Neural cell (in vitro differentiated cells): ENCODE measurements at regions not wholly inside any gene's neighbourhood (a gene's known extent, or its start where the extent isn't known, plus 50 kb on each side); places are given as distances from the start of the nearest gene placed in this dataset.

Experiments
- EP300 ChIP-seq: fragments of 450-650 bp; conservative IDR thresholded peaks from 2 replicates; pipeline ENCODE4 v1.6.1; 2014; ENCODE audit warnings: antibody characterized with exemption, mild to moderate bottlenecking, moderate library complexity; ENCODE audit not compliant: poor library complexity, severe bottlenecking
- EZH2 ChIP-seq: fragments of 200-600, 300-800 bp; shearing (Covaris generic), sonication (generic); IDR thresholded peaks from 2 replicates; pipeline ENCODE4 v1.6.1; 2014; ENCODE audit warnings: antibody characterized with exemption, low read length, borderline replicate concordance, mild to moderate bottlenecking; ENCODE audit not compliant: insufficient read depth, poor library complexity, severe bottlenecking
- POLR2AphosphoS5 ChIP-seq: IDR thresholded peaks from 2 replicates; pipeline ENCODE4 v1.6.1; 2012
- RAD21 ChIP-seq: fragments of 450-650 bp; conservative IDR thresholded peaks from 2 replicates; pipeline ENCODE4 v1.6.1; 2014; ENCODE audit warnings: antibody characterized with exemption, mild to moderate bottlenecking, moderate library complexity
- SMC3 ChIP-seq: fragments of 450-650 bp; conservative IDR thresholded peaks from 2 replicates; pipeline ENCODE4 v1.6.1; 2014; ENCODE audit warnings: antibody characterized with exemption, mild to moderate bottlenecking, moderate library complexity; ENCODE audit not compliant: poor library complexity
- TAF1 ChIP-seq: IDR thresholded peaks from 2 replicates; pipeline ENCODE4 v1.6.1; 2012; ENCODE audit warnings: low read depth
- TF ChIP-seq, protein P1 (sequence below): fragments of 450-650 bp; IDR thresholded peaks from 2 replicates; pipeline ENCODE4 v1.5.1; 2014; ENCODE audit warnings: antibody characterized with exemption, mild to moderate bottlenecking, moderate library complexity; ENCODE audit not compliant: poor library complexity, severe bottlenecking
- TF ChIP-seq, protein P2 (sequence below): IDR thresholded peaks from 2 replicates; pipeline ENCODE4 v1.6.1; 2012; ENCODE audit warnings: borderline replicate concordance

DNA sequence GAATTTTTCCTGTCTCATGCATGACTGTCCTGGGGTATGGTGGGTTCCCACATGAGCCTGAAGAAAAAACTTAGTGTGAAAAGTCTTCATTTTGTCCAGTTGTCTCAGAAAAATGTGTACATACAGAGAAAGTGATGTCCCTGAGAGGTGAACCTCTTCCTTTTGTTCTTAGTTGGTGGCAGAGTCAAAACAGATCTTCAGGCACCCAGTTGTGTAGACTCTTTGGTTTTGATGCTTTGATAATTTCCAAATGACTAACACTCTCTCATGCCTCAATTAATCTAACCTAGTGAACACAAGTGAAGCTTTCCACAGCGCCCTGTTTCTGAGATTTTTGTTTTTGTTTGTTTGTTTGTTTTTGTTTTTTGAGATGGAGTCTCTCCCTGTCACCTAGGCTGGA lies 273.5 kb downstream of the PIK3C3 start:
- TF ChIP-seq, protein P1, sequence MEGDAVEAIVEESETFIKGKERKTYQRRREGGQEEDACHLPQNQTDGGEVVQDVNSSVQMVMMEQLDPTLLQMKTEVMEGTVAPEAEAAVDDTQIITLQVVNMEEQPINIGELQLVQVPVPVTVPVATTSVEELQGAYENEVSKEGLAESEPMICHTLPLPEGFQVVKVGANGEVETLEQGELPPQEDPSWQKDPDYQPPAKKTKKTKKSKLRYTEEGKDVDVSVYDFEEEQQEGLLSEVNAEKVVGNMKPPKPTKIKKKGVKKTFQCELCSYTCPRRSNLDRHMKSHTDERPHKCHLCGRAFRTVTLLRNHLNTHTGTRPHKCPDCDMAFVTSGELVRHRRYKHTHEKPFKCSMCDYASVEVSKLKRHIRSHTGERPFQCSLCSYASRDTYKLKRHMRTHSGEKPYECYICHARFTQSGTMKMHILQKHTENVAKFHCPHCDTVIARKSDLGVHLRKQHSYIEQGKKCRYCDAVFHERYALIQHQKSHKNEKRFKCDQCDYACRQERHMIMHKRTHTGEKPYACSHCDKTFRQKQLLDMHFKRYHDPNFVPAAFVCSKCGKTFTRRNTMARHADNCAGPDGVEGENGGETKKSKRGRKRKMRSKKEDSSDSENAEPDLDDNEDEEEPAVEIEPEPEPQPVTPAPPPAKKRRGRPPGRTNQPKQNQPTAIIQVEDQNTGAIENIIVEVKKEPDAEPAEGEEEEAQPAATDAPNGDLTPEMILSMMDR, result no peak
- no peak for TF ChIP-seq SMC3
- TF ChIP-seq RAD21, result no peak
- TF ChIP-seq TAF1, result no peak
- TF ChIP-seq EZH2, result no peak
- TF ChIP-seq, protein P2, sequence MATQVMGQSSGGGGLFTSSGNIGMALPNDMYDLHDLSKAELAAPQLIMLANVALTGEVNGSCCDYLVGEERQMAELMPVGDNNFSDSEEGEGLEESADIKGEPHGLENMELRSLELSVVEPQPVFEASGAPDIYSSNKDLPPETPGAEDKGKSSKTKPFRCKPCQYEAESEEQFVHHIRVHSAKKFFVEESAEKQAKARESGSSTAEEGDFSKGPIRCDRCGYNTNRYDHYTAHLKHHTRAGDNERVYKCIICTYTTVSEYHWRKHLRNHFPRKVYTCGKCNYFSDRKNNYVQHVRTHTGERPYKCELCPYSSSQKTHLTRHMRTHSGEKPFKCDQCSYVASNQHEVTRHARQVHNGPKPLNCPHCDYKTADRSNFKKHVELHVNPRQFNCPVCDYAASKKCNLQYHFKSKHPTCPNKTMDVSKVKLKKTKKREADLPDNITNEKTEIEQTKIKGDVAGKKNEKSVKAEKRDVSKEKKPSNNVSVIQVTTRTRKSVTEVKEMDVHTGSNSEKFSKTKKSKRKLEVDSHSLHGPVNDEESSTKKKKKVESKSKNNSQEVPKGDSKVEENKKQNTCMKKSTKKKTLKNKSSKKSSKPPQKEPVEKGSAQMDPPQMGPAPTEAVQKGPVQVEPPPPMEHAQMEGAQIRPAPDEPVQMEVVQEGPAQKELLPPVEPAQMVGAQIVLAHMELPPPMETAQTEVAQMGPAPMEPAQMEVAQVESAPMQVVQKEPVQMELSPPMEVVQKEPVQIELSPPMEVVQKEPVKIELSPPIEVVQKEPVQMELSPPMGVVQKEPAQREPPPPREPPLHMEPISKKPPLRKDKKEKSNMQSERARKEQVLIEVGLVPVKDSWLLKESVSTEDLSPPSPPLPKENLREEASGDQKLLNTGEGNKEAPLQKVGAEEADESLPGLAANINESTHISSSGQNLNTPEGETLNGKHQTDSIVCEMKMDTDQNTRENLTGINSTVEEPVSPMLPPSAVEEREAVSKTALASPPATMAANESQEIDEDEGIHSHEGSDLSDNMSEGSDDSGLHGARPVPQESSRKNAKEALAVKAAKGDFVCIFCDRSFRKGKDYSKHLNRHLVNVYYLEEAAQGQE, result no peak
- TF ChIP-seq POLR2AphosphoS5, result no peak
- no peak for TF ChIP-seq EP300
